ENCODE measurements at regions not wholly inside any gene's neighbourhood (a gene's known extent, or its start where the extent isn't known, plus 50 kb on each side); places are given as distances from the start of the nearest gene placed in this dataset.

- Histone ChIP-seq H3K9me3 (replicated peaks in 1 of 3) (no peaks in the 10 kb centered on the region), H3K4me3 (no peak overlapping the region), H3K27me3 (no peaks in the 10 kb centered on the region), H3K27ac (no peak overlapping the region), H3K36me3 (replicated peaks in 1 of 2) (no peaks in the 10 kb centered on the region), H3K4me1 (replicated peaks in 1 of 2) (no peaks in the 10 kb centered on the region)
- intact Hi-C loops (cut with DNase I): no loop called here
- TF ChIP-seq POLR2A (IDR thresholded peaks at IDR 0.05): no peak
- TF ChIP-seq CTCF (IDR thresholded peaks at IDR 0.05): no peak
- no peak for DNase-seq
Observed at GRCh38 chr2:142791335-142791734, 86.1 kb upstream of the KYNU start.

GRCh38 chr2:142786918-142787702 lies 90.4 kb upstream of the KYNU start:
- DNase-seq: no peak
- no peak overlapping the region for H3K4me3 ChIP-seq
- TF ChIP-seq POLR2A (IDR thresholded peaks at IDR 0.05): no peak
- TF ChIP-seq CTCF (IDR thresholded peaks at IDR 0.05): no peak
- no peaks in the 10 kb centered on the region for H3K27me3 ChIP-seq
- H3K27ac ChIP-seq: no peak overlapping the region
- H3K4me1 ChIP-seq (replicated peaks in 1 of 2): no peaks in the 10 kb centered on the region
- H3K9me3 ChIP-seq (replicated peaks in 1 of 3): no peaks in the 10 kb centered on the region
- H3K36me3 ChIP-seq (replicated peaks in 1 of 2): no peaks in the 10 kb centered on the region
- intact Hi-C loops (cut with DNase I): no loop called here

- intact Hi-C loops (cut with DNase I): no loop called here
- H3K36me3 ChIP-seq (replicated peaks in 1 of 2): no peaks in the 10 kb centered on the region
- no peak for DNase-seq
- no peak overlapping the region for H3K27ac ChIP-seq
- H3K4me1 ChIP-seq (replicated peaks in 1 of 2): no peaks in the 10 kb centered on the region
- H3K27me3 ChIP-seq: no peaks in the 10 kb centered on the region
- H3K9me3 ChIP-seq (replicated peaks in 1 of 3): no peaks in the 10 kb centered on the region
- TF ChIP-seq POLR2A (IDR thresholded peaks at IDR 0.05) (no peak), CTCF (IDR thresholded peaks at IDR 0.05) (no peak)
- WGBS, 4 donors: 73 to 86% (median 82%) methylated on average over 4 of the region's 4 CpGs
- no peak overlapping the region for H3K4me3 ChIP-seq
Observed at GRCh38 chr2:142782942-142783443, 94.5 kb upstream of the KYNU start.

- no peaks in the 10 kb centered on the region for H3K27me3 ChIP-seq
- H3K9me3 ChIP-seq (replicated peaks in 1 of 3): no peaks in the 10 kb centered on the region
- 92 to 95% (median 94%) methylated on average over 2 of the region's 2 CpGs for WGBS, 4 donors
- intact Hi-C loops (cut with DNase I): no loop called here
- H3K4me3 ChIP-seq: no peak overlapping the region
- H3K36me3 ChIP-seq (replicated peaks in 1 of 2): no peaks in the 10 kb centered on the region
- no peak for DNase-seq
- TF ChIP-seq CTCF (IDR thresholded peaks at IDR 0.05) (no peak), POLR2A (IDR thresholded peaks at IDR 0.05) (no peak)
- no peak overlapping the region for H3K27ac ChIP-seq
- H3K4me1 ChIP-seq (replicated peaks in 1 of 2): no peaks in the 10 kb centered on the region
Observed at GRCh38 chr2:142781146-142781545, 96.3 kb upstream of the KYNU start.

Data from adrenal gland (tissue), 9 donors.